Esophagus muscularis mucosa (tissue), 4 donors: ENCODE measurements at regions not wholly inside any gene's neighbourhood (a gene's known extent, or its start where the extent isn't known, plus 50 kb on each side); places are given as distances from the start of the nearest gene placed in this dataset.

Source experiments
- DNase-seq: peaks from one replicate; pipeline ENCODE4 v3.0.0-alpha.2; 2017; ENCODE audit errors: extremely low spot score
- H3K27ac ChIP-seq, 4 donors: fragments of 200-600 bp; sonication (generic); replicated peaks in 1 of 4; 1 replicate in 3 of 4; 2 replicates in 1 of 4; pipeline ENCODE4 v1.5.1; 2016 to 2019; ENCODE audit warnings: mild to moderate bottlenecking in 1 of 4
- H3K27me3 ChIP-seq, 4 donors: fragments of 200-600 bp; sonication (generic); one replicate each; pipeline versions ENCODE4 v1.5.1 to v1.6.0; 2016 to 2019
- H3K36me3 ChIP-seq, 4 donors: fragments of 200-600 bp; sonication (generic); one replicate each; pipeline ENCODE4 v1.5.1; 2016 to 2019
- H3K4me1 ChIP-seq, 4 donors: fragments of 200-600 bp; sonication (generic); one replicate each; pipeline ENCODE4 v1.5.1; 2016 to 2019
- H3K4me3 ChIP-seq, 4 donors: fragments of 200-600 bp; sonication (generic); 1 replicate in 2 of 4; 2 replicates in 2 of 4; pipeline ENCODE4 v1.5.1; 2016 to 2019; ENCODE audit warnings: mild to moderate bottlenecking in 4 of 4, moderate library complexity in 1 of 4
- H3K9me3 ChIP-seq, 4 donors: fragments of 200-600 bp; sonication (generic); 1 replicate in 3 of 4; 2 replicates in 1 of 4; pipeline ENCODE4 v1.5.1; 2016 to 2019
- CTCF ChIP-seq, 3 experiments: fragments of 200-600 bp in 2 of 3; fragments of 450-650 bp in 1 of 3; sonication (generic) in 2 of 3; IDR thresholded peaks; one replicate each; pipeline ENCODE4 v1.5.1; 2017 to 2019; ENCODE audit warnings: antibody characterized with exemption in 3 of 3, mild to moderate bottlenecking in 2 of 3, moderate library complexity in 1 of 3
- EP300 ChIP-seq: sonication (generic); formaldehyde crosslinking; IDR thresholded peaks from one replicate; pipeline ENCODE4 v1.6.1; 2017; ENCODE audit warnings: antibody characterized with exemption
- POLR2A ChIP-seq: fragments of 450-650 bp; IDR thresholded peaks from one replicate; pipeline ENCODE4 v1.6.1; 2017; ENCODE audit warnings: antibody characterized with exemption, moderate library complexity, mild to moderate bottlenecking, low read depth
- POLR2AphosphoS5 ChIP-seq, 2 donors: sonication (generic); formaldehyde crosslinking; IDR thresholded peaks; one replicate each; pipeline ENCODE4 v1.6.1; 2017; ENCODE audit warnings: antibody characterized with exemption in 2 of 2
- WGBS: methylation state at CpG from one replicate; pipeline ENCODE4 v1.1.5; 2018; 5-methylcytosine and 5-hydroxymethylcytosine counted together
- intact Hi-C: fragments of 100-400 bp; cut with DNase I; formaldehyde crosslinking; loops from one replicate; pipeline ENCODE4 v1.15.1; 2023

GRCh38 chr5:63655043-63655442 lies 307.2 kb downstream of the HTR1A start:
- no peak overlapping the region for H3K4me3 ChIP-seq
- intact Hi-C loops = no loop called here
- no peaks in the 10 kb centered on the region for H3K27me3 ChIP-seq
- WGBS = 86% methylated on average over 1 of the region's 1 CpG
- no peak overlapping the region for H3K27ac ChIP-seq
- no peaks in the 10 kb centered on the region for H3K4me1 ChIP-seq
- DNase-seq = no peak
- no peaks in the 10 kb centered on the region for H3K36me3 ChIP-seq
- no peak for TF ChIP-seq CTCF (IDR thresholded peaks at IDR 0.05)
- TF ChIP-seq POLR2A = no peak
- TF ChIP-seq EP300 = no peak
- H3K9me3 ChIP-seq = no peaks in the 10 kb centered on the region

GRCh38 chr5:63650581-63650980 lies 311.7 kb downstream of the HTR1A start:
- intact Hi-C loops = no loop called here
- TF ChIP-seq POLR2AphosphoS5 (IDR thresholded peaks at IDR 0.05) = no peak
- WGBS = 72% methylated on average over 2 of the region's 2 CpGs
- Histone ChIP-seq H3K9me3 (no peaks in the 10 kb centered on the region), H3K4me3 (no peak overlapping the region), H3K4me1 (no peaks in the 10 kb centered on the region), H3K27me3 (no peaks in the 10 kb centered on the region), H3K36me3 (no peaks in the 10 kb centered on the region), H3K27ac (no peak overlapping the region)
- no peak for DNase-seq

- H3K9me3 ChIP-seq = no peaks in the 10 kb centered on the region
- no peaks in the 10 kb centered on the region for H3K27me3 ChIP-seq
- TF ChIP-seq EP300 = no peak
- TF ChIP-seq POLR2A = no peak
- no peak for TF ChIP-seq POLR2AphosphoS5 (IDR thresholded peaks at IDR 0.05)
- no peak for TF ChIP-seq CTCF (IDR thresholded peaks at IDR 0.05)
- DNase-seq = no peak
- H3K36me3 ChIP-seq = no peaks in the 10 kb centered on the region
- no peak overlapping the region for H3K4me3 ChIP-seq
- intact Hi-C loops = no loop called here
- H3K4me1 ChIP-seq = no peaks in the 10 kb centered on the region
- no peak overlapping the region for H3K27ac ChIP-seq
Measured at GRCh38 chr5:63648376-63648775, 313.9 kb downstream of the HTR1A start.

GRCh38 chr5:63629951-63630630 lies 332.2 kb downstream of the HTR1A start:
- intact Hi-C loops = no loop called here
- H3K4me1 ChIP-seq = no peaks in the 10 kb centered on the region
- no peaks in the 10 kb centered on the region for H3K36me3 ChIP-seq
- TF ChIP-seq CTCF (IDR thresholded peaks at IDR 0.05) (no peak), EP300 (no peak), POLR2A (no peak), POLR2AphosphoS5 (IDR thresholded peaks at IDR 0.05) (no peak)
- H3K27me3 ChIP-seq = no peaks in the 10 kb centered on the region
- no peaks in the 10 kb centered on the region for H3K9me3 ChIP-seq
- no peak overlapping the region for H3K4me3 ChIP-seq
- no peak for DNase-seq
- no peak overlapping the region for H3K27ac ChIP-seq
- 91% methylated on average over 4 of the region's 4 CpGs for WGBS

GRCh38 chr5:63613442-63613841 lies 348.8 kb downstream of the HTR1A start:
- Histone ChIP-seq H3K4me1 (no peaks in the 10 kb centered on the region), H3K27me3 (no peaks in the 10 kb centered on the region), H3K27ac (no peak overlapping the region), H3K36me3 (no peaks in the 10 kb centered on the region), H3K9me3 (no peaks in the 10 kb centered on the region), H3K4me3 (no peak overlapping the region)
- DNase-seq = no peak
- intact Hi-C loops = no loop called here
- WGBS = 91% methylated on average over 3 of the region's 3 CpGs
- no peak for TF ChIP-seq EP300
- no peak for TF ChIP-seq CTCF (IDR thresholded peaks at IDR 0.05)
- no peak for TF ChIP-seq POLR2AphosphoS5 (IDR thresholded peaks at IDR 0.05)
- TF ChIP-seq POLR2A = no peak
